PC-3 (cell line): ENCODE measurements at regions not wholly inside any gene's neighbourhood (a gene's known extent, or its start where the extent isn't known, plus 50 kb on each side); places are given as distances from the start of the nearest gene placed in this dataset.

Experiments used
- ATAC-seq: fragments of 200-7000 bp; cut with Tn5 transposase; 2 replicates; pipeline ENCODE4 v1.9.1; 2020; ENCODE audit warnings: mild to moderate bottlenecking, moderate library complexity
- BruUV-seq: library from RNA; stranded (reverse); fragments of 400-500 nt; replicated peaks from 2 replicates; lab custom pipeline; 2021; lab: Mats Ljungman, UMichigan
- CTCF ChIA-PET: fragments of 300-600 bp; sonication (Branson Sonifier 250); formaldehyde crosslinking; loops from one replicate; lab custom pipeline; 2022; ENCODE audit warnings: antibody characterized with exemption; lab: Charles Lee
- POLR2A ChIA-PET: fragments of 300-600 bp; sonication (Branson Sonifier 250); formaldehyde crosslinking; loops from one replicate; lab custom pipeline; 2022; ENCODE audit warnings: antibody characterized with exemption; ENCODE audit not compliant: unreplicated experiment; lab: Charles Lee
- DNase-seq: peaks from one replicate; pipeline ENCODE4 v3.0.0-alpha.2; 2015
- H2AFZ ChIP-seq: fragments of 300-600 bp; sonication (generic); 2 replicates; pipeline ENCODE4 v1.6.0; 2016; ENCODE audit warnings: antibody characterized with exemption, low read length
- H3F3A ChIP-seq: fragments of 300-600 bp; sonication (generic); one replicate; pipeline ENCODE4 v1.6.0; 2017; ENCODE audit warnings: antibody characterized with exemption, low read length, control low read depth, mild to moderate bottlenecking; ENCODE audit not compliant: unreplicated experiment
- H3K27ac ChIP-seq: fragments of 300-600 bp; sonication (generic); 2 replicates; pipeline ENCODE4 v1.5.1; 2016; ENCODE audit warnings: mild to moderate bottlenecking, low read length
- H3K27me3 ChIP-seq: fragments of 300-600 bp; sonication (generic); 2 replicates; pipeline ENCODE4 v1.6.1; 2016; ENCODE audit warnings: low read length, mixed read lengths
- H3K36me3 ChIP-seq: fragments of 300-600 bp; sonication (generic); 2 replicates; pipeline ENCODE4 v1.6.1; 2016; ENCODE audit warnings: low read depth, mixed run types, low read length, mixed read lengths
- H3K4me1 ChIP-seq: fragments of 300-600 bp; sonication (generic); 2 replicates; pipeline ENCODE4 v1.5.1; 2016; ENCODE audit warnings: low read length; ENCODE audit not compliant: insufficient read depth
- H3K4me2 ChIP-seq: fragments of 300-600 bp; sonication (generic); 2 replicates; pipeline ENCODE4 v1.6.0; 2016; ENCODE audit warnings: low read length
- H3K4me3 ChIP-seq: fragments of 300-600 bp; sonication (generic); 2 replicates; pipeline ENCODE4 v1.5.1; 2016; ENCODE audit warnings: mild to moderate bottlenecking, low read length, mixed read lengths
- H3K79me2 ChIP-seq: fragments of 300-600 bp; sonication (generic); 2 replicates; pipeline ENCODE4 v1.6.1; 2017; ENCODE audit warnings: low read length, mixed read lengths
- H3K9ac ChIP-seq: fragments of 300-600 bp; sonication (generic); 2 replicates; pipeline ENCODE4 v1.6.0; 2016; ENCODE audit warnings: mild to moderate bottlenecking, low read length
- H3K9me2 ChIP-seq: fragments of 300-600 bp; sonication (generic); replicated peaks from 2 replicates; pipeline ENCODE4 v1.6.1; 2016; ENCODE audit warnings: mixed run types, low read length, mixed read lengths
- H3K9me3 ChIP-seq: fragments of 300-600 bp; sonication (generic); 2 replicates; pipeline ENCODE4 v1.6.1; 2016; ENCODE audit warnings: low read length, mixed read lengths
- H4K20me1 ChIP-seq: fragments of 300-600 bp; sonication (generic); 2 replicates; pipeline ENCODE4 v1.6.1; 2016; ENCODE audit warnings: low read length, mixed read lengths
- EZH2 ChIP-seq: fragments of 300-600 bp; sonication (generic); IDR thresholded peaks from one replicate; pipeline ENCODE4 v1.6.1; 2017; ENCODE audit warnings: antibody characterized with exemption, mild to moderate bottlenecking, low read length; ENCODE audit not compliant: unreplicated experiment
- EZH2phosphoT487 ChIP-seq: fragments of 300-600 bp; sonication (generic); IDR thresholded peaks from 2 replicates; pipeline ENCODE4 v1.6.1; 2018; ENCODE audit warnings: mild to moderate bottlenecking, antibody characterized with exemption, low read length, borderline replicate concordance
- intact Hi-C: fragments of 100-400 bp; cut with micrococcal nuclease; formaldehyde crosslinking; loops from 2 replicates; pipeline ENCODE4 v1.9.0; 2023
- TF ChIP-seq, protein P1 (sequence below): fragments of 300-600 bp; sonication (generic); conservative IDR thresholded peaks from 2 replicates; pipeline ENCODE4 v1.5.1; 2017; ENCODE audit warnings: antibody characterized with exemption, low read depth, mild to moderate bottlenecking, low read length

DNA sequence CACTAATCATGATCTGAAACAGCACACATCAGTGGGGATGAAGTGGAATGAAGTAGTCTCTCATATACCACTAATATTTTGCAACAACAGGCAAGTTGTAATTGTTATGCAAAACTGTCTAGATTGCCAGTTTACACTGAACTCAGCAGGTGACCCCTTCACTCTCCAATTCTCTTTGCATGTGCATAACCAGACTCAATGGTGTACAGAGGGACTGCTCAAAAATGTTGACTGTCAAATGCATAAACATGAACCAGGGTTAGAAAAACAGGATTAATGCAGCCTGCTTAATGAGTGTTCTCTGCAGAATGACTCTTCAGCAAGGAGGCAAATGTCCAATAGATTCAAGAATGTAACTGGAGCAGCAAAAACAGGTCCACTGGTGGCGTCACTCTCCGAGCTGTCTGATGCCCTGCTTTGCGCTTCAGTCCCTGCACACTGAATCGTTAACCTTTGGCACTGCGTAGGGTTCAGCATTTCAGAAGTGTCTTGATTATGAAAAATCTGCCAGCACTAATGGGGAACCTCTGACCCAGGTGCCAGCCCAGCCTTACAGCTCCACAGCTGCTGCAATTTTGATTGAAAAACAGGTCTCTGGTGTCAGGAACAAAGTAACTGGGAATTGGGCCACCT, 209.3 kb downstream of the TDRD15 start:
- H3K27me3 ChIP-seq: no peaks in the 10 kb centered on the region
- ATAC-seq (no peak), DNase-seq (no peak)
- ChIA-PET CTCF (no interaction called here), POLR2A (no interaction called here)
- TF ChIP-seq, protein P1, sequence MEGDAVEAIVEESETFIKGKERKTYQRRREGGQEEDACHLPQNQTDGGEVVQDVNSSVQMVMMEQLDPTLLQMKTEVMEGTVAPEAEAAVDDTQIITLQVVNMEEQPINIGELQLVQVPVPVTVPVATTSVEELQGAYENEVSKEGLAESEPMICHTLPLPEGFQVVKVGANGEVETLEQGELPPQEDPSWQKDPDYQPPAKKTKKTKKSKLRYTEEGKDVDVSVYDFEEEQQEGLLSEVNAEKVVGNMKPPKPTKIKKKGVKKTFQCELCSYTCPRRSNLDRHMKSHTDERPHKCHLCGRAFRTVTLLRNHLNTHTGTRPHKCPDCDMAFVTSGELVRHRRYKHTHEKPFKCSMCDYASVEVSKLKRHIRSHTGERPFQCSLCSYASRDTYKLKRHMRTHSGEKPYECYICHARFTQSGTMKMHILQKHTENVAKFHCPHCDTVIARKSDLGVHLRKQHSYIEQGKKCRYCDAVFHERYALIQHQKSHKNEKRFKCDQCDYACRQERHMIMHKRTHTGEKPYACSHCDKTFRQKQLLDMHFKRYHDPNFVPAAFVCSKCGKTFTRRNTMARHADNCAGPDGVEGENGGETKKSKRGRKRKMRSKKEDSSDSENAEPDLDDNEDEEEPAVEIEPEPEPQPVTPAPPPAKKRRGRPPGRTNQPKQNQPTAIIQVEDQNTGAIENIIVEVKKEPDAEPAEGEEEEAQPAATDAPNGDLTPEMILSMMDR: no peak
- TF ChIP-seq EZH2phosphoT487 (no peak), EZH2 (no peak)
- H3K79me2 ChIP-seq: no peaks in the 10 kb centered on the region
- BruUV-seq: no TSS peak
- no peaks in the 10 kb centered on the region for H3K4me1 ChIP-seq
- no peak overlapping the region for H3K4me2 ChIP-seq
- no peaks in the 10 kb centered on the region for H3K9me2 ChIP-seq
- intact Hi-C loops: no loop called here
- no peaks in the 10 kb centered on the region for H4K20me1 ChIP-seq
- H3K27ac ChIP-seq: no peak overlapping the region
- H3K9me3 ChIP-seq: no peaks in the 10 kb centered on the region
- no peaks in the 10 kb centered on the region for H3K36me3 ChIP-seq
- no peak overlapping the region for H3K4me3 ChIP-seq
- H3F3A ChIP-seq: no peaks in the 10 kb centered on the region
- no peak overlapping the region for H3K9ac ChIP-seq
- H2AFZ ChIP-seq: no peak overlapping the region

DNA sequence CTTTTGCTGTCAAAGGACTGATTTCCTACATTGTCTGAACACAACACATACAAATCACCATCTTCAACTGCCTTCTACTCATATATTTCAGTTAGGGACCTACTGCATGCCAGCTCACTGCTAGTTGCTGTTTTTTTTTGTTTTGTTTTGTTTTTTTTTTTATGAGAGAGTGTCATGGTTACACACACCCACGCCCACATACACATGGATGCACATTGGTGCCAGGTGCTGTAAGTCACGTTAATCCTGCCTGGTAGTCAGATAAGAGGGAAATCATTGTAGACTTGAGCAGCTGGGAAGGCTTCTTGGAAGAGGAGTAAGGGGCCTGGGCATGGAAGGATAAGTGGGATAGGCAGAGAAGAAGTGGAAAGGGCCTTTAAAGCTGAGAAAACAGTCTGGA, 209.9 kb downstream of the TDRD15 start:
- TF ChIP-seq EZH2 (no peak), EZH2phosphoT487 (no peak)
- TF ChIP-seq, protein P1: no peak
- H2AFZ ChIP-seq: no peak overlapping the region
- no peaks in the 10 kb centered on the region for H3K36me3 ChIP-seq
- H3F3A ChIP-seq: no peaks in the 10 kb centered on the region
- no peaks in the 10 kb centered on the region for H3K27me3 ChIP-seq
- intact Hi-C loops: no loop called here
- H3K9me3 ChIP-seq: no peaks in the 10 kb centered on the region
- ChIA-PET POLR2A (no interaction called here), CTCF (no interaction called here)
- H3K27ac ChIP-seq: no peak overlapping the region
- H3K4me1 ChIP-seq: no peaks in the 10 kb centered on the region
- H3K9ac ChIP-seq: no peak overlapping the region
- no peak overlapping the region for H3K4me2 ChIP-seq
- no peaks in the 10 kb centered on the region for H3K9me2 ChIP-seq
- no peak overlapping the region for H3K4me3 ChIP-seq
- DNase-seq (no peak), ATAC-seq (no peak)
- no peaks in the 10 kb centered on the region for H4K20me1 ChIP-seq
- H3K79me2 ChIP-seq: no peaks in the 10 kb centered on the region
- no TSS peak for BruUV-seq

DNA sequence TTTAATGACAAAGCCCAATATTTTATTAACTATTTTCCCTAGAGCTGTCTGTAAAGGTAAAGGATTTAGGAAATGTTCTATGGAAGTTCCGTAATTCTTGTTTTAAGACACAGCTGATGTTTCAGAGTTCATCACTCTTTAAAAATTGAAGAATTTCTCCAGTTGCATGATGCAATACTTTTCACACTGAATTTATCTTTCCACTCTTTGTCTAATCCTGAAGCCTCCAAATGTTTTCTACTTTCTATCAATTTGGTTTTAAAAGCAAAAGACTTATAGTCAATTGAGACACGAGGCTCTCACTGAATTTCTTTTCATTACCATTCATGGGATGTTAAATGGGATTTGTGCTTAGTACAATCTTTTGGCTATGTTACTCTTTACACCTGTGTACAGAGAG, 223.2 kb downstream of the TDRD15 start:
- no peaks in the 10 kb centered on the region for H4K20me1 ChIP-seq
- H3K4me3 ChIP-seq: no peak overlapping the region
- H3K27me3 ChIP-seq: no peaks in the 10 kb centered on the region
- no peak for DNase-seq
- no TSS peak for BruUV-seq
- H3K27ac ChIP-seq: no peak overlapping the region
- TF ChIP-seq, protein P1: no peak
- no peak for TF ChIP-seq EZH2phosphoT487
- no peak for TF ChIP-seq EZH2
- no peaks in the 10 kb centered on the region for H3K79me2 ChIP-seq
- ChIA-PET CTCF (no interaction called here), POLR2A (no interaction called here)
- no peaks in the 10 kb centered on the region for H3F3A ChIP-seq
- intact Hi-C loops: no loop called here
- H3K9me3 ChIP-seq: 0 out of 2 replicates have a peak, but pooled peaks cover 4% of the 10 kb centered on the region
- no peaks in the 10 kb centered on the region for H3K36me3 ChIP-seq
- no peak overlapping the region for H3K4me2 ChIP-seq
- H2AFZ ChIP-seq: no peak overlapping the region
- H3K9ac ChIP-seq: no peak overlapping the region
- H3K9me2 ChIP-seq: no peaks in the 10 kb centered on the region
- ATAC-seq: no peak
- H3K4me1 ChIP-seq: no peaks in the 10 kb centered on the region
